RWPE1 (cell line): ENCODE measurements at regions not wholly inside any gene's neighbourhood (a gene's known extent, or its start where the extent isn't known, plus 50 kb on each side); places are given as distances from the start of the nearest gene placed in this dataset.

Experiments used
- CTCF ChIA-PET: fragments of 350-600 bp; sonication (Branson Sonifier 250); formaldehyde crosslinking; extraction: SDS; loops from one replicate; lab custom pipeline; 2021; lab: Yijun Ruan, JAX
- POLR2A ChIA-PET: fragments of 400-600 bp; formaldehyde crosslinking; extraction: SDS; loops from one replicate; lab custom pipeline; 2020; ENCODE audit warnings: antibody characterized with exemption; ENCODE audit not compliant: low non-redundant PET; lab: Yijun Ruan, JAX
- DNase-seq: peaks from one replicate; pipeline ENCODE4 v3.0.0; 2012; ENCODE audit warnings: low spot score
- H3K27ac ChIP-seq: fragments of 450-650 bp; 2 replicates; pipeline ENCODE4 v1.5.1; 2017
- TF ChIP-seq, protein P1 (sequence below): fragments of 450-650 bp; conservative IDR thresholded peaks from 2 replicates; pipeline ENCODE4 v1.5.1; 2017; ENCODE audit warnings: low read depth, mild to moderate bottlenecking

DNA sequence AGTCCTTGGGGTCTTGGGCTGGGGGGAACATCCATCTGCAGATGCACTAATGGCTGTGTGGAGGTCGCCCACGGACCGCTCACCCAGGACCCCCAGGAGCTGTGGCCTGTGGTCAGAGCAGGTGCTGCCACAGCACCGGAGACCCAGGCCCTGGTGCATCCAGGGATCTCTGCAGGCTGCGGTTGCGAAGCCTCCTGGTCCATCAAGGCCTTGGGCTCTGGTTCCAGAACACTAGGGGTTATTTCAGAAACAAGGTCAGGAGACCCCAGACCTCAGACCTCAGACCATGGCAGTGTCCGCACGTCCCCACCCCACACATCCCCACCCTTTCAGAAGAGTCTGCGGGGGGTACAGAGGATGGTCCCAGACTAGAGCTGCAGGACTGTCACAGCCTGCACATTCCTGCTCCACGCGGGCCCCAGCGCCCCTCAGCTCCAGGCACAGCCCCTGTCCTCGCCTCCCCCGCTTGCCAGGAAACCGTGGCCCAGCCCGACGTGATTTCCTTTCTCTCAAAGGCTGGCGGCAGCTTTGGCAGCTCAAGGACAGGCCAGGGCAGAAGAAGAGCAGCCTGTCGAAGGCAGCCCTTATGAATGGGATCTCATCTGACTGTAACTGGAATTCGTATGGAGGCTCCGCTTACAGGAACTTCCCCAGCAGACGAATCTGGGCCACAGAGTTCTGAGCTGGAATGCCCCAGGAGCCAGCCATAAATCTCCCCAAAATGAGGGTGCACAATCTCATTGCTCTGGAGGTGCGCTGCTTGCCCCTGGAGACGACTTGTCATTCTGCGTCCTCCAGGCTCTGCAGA, 136.2 kb upstream of the RET start:
- TF ChIP-seq, protein P1, sequence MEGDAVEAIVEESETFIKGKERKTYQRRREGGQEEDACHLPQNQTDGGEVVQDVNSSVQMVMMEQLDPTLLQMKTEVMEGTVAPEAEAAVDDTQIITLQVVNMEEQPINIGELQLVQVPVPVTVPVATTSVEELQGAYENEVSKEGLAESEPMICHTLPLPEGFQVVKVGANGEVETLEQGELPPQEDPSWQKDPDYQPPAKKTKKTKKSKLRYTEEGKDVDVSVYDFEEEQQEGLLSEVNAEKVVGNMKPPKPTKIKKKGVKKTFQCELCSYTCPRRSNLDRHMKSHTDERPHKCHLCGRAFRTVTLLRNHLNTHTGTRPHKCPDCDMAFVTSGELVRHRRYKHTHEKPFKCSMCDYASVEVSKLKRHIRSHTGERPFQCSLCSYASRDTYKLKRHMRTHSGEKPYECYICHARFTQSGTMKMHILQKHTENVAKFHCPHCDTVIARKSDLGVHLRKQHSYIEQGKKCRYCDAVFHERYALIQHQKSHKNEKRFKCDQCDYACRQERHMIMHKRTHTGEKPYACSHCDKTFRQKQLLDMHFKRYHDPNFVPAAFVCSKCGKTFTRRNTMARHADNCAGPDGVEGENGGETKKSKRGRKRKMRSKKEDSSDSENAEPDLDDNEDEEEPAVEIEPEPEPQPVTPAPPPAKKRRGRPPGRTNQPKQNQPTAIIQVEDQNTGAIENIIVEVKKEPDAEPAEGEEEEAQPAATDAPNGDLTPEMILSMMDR, result no peak
- no peak for DNase-seq
- ChIA-PET CTCF (interaction anchor here (0.6 kb wide), 1 partner anchor 454 kb away, joined by 3 read pairs; no protein-coding TSS in a partner anchor), POLR2A (no interaction called here)
- H3K27ac ChIP-seq, result no peak overlapping the region

DNA sequence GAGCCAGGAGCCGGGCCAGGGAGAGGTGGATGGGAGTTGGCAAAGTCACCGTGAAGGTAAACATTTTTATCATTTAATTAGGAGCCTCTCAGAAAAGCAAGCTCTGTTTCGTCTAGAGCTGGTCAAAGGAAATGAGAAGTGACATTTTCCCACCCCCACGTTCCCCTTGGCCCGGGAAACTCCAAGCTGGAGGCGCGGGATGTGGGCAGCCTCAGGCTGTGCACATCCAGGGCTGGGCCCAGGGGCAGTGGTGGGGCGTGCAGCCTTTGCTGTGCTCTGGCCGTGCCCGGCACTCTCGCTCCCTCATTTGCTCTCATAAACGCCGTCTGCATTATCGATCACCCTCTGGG, 135.6 kb upstream of the RET start:
- DNase-seq, result no peak
- CTCF ChIA-PET, result interaction anchor here (0.6 kb wide), 1 partner anchor 454 kb away, joined by 3 read pairs; no protein-coding TSS in a partner anchor
- TF ChIP-seq, protein P1, result no peak
- H3K27ac ChIP-seq, result no peak overlapping the region
- POLR2A ChIA-PET, result no interaction called here

DNA sequence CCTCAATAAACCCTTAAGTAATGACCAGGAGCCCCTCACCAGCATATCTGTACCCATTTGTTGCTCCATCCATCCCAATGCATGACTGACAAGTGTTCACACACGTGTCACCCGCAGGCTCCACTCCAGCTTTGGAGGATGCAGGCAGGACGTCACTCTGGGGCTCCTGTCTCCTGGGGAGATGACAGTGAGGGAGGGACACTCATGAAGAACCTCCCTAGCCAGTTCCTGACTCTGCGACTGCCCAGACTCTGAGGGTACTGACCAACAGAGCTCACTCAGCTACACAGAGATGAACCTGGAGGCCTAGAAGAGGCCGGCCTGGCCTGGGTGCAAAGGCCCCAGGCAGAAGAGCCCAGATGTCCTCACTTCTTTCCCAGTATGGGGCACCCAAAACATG, 135.1 kb upstream of the RET start:
- ChIA-PET POLR2A (no interaction called here), CTCF (no interaction called here)
- H3K27ac ChIP-seq, result no peak overlapping the region
- TF ChIP-seq, protein P1, result no peak
- DNase-seq, result no peak

DNA sequence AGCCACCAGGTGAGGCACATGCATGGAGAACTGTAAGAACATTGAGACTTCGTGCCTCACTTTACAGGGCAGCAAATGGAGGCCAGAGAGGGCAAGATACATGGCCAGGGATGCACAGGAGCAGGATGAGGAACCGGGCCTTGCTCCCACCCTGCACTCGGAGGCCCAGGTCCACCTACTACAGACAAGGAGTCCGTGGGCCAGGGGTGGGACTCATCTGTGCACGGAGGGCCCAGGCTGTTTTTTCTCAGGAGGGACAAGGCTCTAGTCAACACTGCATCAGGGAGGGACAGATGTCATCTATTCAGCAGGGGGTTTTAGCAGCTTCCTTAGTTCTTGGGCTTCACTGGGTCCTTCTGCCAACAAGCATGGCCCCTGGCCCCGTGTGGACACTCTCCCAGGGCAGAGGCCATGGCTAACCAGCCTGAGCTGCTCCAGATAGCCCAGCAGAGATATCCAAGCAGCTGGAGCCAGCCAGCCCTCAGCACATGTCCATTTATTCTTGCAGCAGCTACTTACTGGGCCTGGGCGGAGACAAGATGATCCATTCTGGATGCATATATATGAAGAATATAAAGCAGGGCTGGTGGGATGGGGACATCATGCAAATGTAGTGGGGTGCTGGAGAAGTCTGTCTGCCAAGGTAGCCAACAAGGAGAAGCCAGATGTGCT, 134.5 kb upstream of the RET start:
- TF ChIP-seq, protein P1, result no peak
- no peak overlapping the region for H3K27ac ChIP-seq
- POLR2A ChIA-PET, result no interaction called here
- DNase-seq, result no peak
- CTCF ChIA-PET, result no interaction called here

DNA sequence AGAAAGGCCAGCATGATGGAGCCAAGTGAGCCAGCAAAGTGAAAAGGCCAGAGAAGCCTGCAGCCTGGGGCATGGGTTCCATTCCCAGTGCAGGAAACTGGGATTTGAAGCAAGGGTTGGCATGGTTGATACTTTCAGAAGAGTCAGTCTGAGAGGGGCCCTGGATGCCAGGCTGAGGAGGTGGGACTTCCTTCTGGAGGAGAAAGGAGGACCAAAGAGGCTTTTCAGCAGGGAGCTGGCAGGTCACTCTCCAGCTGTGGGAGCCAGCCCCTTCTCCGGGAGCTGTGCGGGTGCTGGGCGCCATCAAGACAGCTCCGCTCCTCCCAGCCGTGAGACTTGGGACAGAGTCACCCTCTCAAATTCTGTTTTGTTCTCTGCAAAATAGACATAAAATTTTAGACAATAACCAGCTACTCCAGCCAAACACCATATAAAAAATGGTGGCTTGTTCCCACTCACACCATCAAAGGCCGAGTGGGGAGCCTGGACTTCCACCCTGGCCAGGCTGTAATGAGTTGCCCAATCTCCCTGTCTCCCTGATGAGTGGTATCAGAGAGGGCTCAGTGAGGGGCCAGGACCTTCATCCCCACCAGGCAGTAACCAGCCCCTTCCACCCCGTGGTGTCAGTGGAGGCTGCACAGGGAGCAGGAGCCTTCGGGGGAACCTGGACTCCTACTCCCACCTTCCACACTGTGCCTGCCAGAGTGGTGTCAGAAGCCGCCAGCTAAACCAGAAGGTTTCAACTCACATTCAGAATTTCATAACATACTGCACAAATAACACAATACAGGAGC, 133.6 kb upstream of the RET start:
- CTCF ChIA-PET, result interaction anchor here (0.6 to 0.7 kb wide), 2 partner anchors 11 to 1989 kb away, joined by 3 to 4 read pairs; no protein-coding TSS in a partner anchor
- TF ChIP-seq, protein P1, result no peak
- POLR2A ChIA-PET, result no interaction called here
- H3K27ac ChIP-seq, result no peak overlapping the region
- DNase-seq, result no peak

DNA sequence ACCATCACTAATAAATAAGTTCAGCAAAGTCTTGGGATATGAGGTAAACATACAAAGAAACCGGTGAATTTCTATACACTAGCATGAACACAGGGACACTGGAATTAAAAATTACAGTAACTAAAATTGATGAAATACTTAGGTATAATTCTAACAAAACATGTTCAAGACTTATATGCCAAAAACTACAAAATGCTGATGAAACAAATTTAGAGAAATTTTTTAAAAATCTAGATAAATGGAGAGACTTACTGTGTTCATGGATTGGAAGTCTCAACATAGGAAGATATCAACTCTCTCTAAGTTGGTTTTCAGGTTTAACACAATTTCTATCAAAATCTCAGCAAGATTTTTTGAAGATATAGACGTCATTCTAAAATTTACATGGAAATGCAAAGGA, 128.8 kb upstream of the RET start:
- TF ChIP-seq, protein P1, result no peak
- no peak for DNase-seq
- ChIA-PET CTCF (no interaction called here), POLR2A (no interaction called here)
- no peak overlapping the region for H3K27ac ChIP-seq
